ENCODE measurements at regions not wholly inside any gene's neighbourhood (a gene's known extent, or its start where the extent isn't known, plus 50 kb on each side); places are given as distances from the start of the nearest gene placed in this dataset.

- DNase-seq (ENCODE audit: low read depth in 1 of 2, low spot score in 1 of 2): no peak
Measured at GRCh38 chr19:30910485-30911240, 438.6 kb downstream of the TSHZ3 start.

GRCh38 chr19:30909216-30909615, 440.0 kb downstream of the TSHZ3 start:
- no peak for DNase-seq (ENCODE audit: low read depth in 1 of 2, low spot score in 1 of 2)

GRCh38 chr19:30908262-30908771, 440.9 kb downstream of the TSHZ3 start:
- no peak for DNase-seq (ENCODE audit: low read depth in 1 of 2, low spot score in 1 of 2)

- no peak for DNase-seq (ENCODE audit: low read depth in 1 of 2, low spot score in 1 of 2)
Measured at GRCh38 chr19:30906871-30907270, 442.4 kb downstream of the TSHZ3 start.

GRCh38 chr19:30900051-30900450, 449.2 kb downstream of the TSHZ3 start:
- no peak for DNase-seq (ENCODE audit: low read depth in 1 of 2, low spot score in 1 of 2)

GRCh38 chr19:30898353-30899103, 450.7 kb downstream of the TSHZ3 start:
- no peak for DNase-seq (ENCODE audit: low read depth in 1 of 2, low spot score in 1 of 2)

- DNase-seq (ENCODE audit: low read depth in 1 of 2, low spot score in 1 of 2): no peak
Measured at GRCh38 chr19:30897553-30897952, 451.7 kb downstream of the TSHZ3 start.

GRCh38 chr19:30897034-30897433, 452.2 kb downstream of the TSHZ3 start:
- DNase-seq (ENCODE audit: low read depth in 1 of 2, low spot score in 1 of 2): no peak

GRCh38 chr19:30896554-30896953, 452.7 kb downstream of the TSHZ3 start:
- no peak for DNase-seq (ENCODE audit: low read depth in 1 of 2, low spot score in 1 of 2)

- DNase-seq (ENCODE audit: low read depth in 1 of 2, low spot score in 1 of 2): no peak
Measured at GRCh38 chr19:30895946-30896345, 453.3 kb downstream of the TSHZ3 start.

- DNase-seq (ENCODE audit: low read depth in 1 of 2, low spot score in 1 of 2): no peak
Measured at GRCh38 chr19:30891051-30891450, 458.2 kb downstream of the TSHZ3 start.

- no peak for DNase-seq (ENCODE audit: low read depth in 1 of 2, low spot score in 1 of 2)
Measured at GRCh38 chr19:30890033-30890432, 459.2 kb downstream of the TSHZ3 start.

GRCh38 chr19:30888937-30889336, 460.3 kb downstream of the TSHZ3 start:
- no peak for DNase-seq (ENCODE audit: low read depth in 1 of 2, low spot score in 1 of 2)

GRCh38 chr19:30887042-30887441, 462.2 kb downstream of the TSHZ3 start:
- no peak for DNase-seq (ENCODE audit: low read depth in 1 of 2, low spot score in 1 of 2)

GRCh38 chr19:30886222-30886621, 463.0 kb downstream of the TSHZ3 start:
- DNase-seq (ENCODE audit: low read depth in 1 of 2, low spot score in 1 of 2): no peak

- DNase-seq (ENCODE audit: low read depth in 1 of 2, low spot score in 1 of 2): no peak
Measured at GRCh38 chr19:30884146-30884812, 465.0 kb downstream of the TSHZ3 start.

GRCh38 chr19:30883071-30883470, 466.2 kb downstream of the TSHZ3 start:
- DNase-seq (ENCODE audit: low read depth in 1 of 2, low spot score in 1 of 2): no peak

- DNase-seq (ENCODE audit: low read depth in 1 of 2, low spot score in 1 of 2): no peak
Measured at GRCh38 chr19:30882411-30883005, 466.7 kb downstream of the TSHZ3 start.

GRCh38 chr19:30881930-30882329, 467.3 kb downstream of the TSHZ3 start:
- DNase-seq (ENCODE audit: low read depth in 1 of 2, low spot score in 1 of 2): no peak

- DNase-seq (ENCODE audit: low read depth in 1 of 2, low spot score in 1 of 2): no peak
Measured at GRCh38 chr19:30881281-30881680, 468.0 kb downstream of the TSHZ3 start.

- no peak for DNase-seq (ENCODE audit: low read depth in 1 of 2, low spot score in 1 of 2)
Measured at GRCh38 chr19:30880551-30880950, 468.7 kb downstream of the TSHZ3 start.

All from activated CD4-positive, alpha-beta T cell treated with anti-CD3 and anti-CD28 coated beads, Interleukin-2, amount 50 U/mL, for 24 hours (primary cell).